Upper lobe of left lung (tissue), 4 donors: ENCODE measurements at regions not wholly inside any gene's neighbourhood (a gene's known extent, or its start where the extent isn't known, plus 50 kb on each side); places are given as distances from the start of the nearest gene placed in this dataset.

Source experiments
- EP300 ChIP-seq, 4 donors: sonication (generic); formaldehyde crosslinking; IDR thresholded peaks; one replicate each; pipeline ENCODE4 v1.5.1; 2017; ENCODE audit warnings: antibody characterized with exemption in 4 of 4, control low read depth in 2 of 4
- TF ChIP-seq, protein P1 (sequence below), 6 experiments: fragments of 450-650 bp in 4 of 6; fragments of 200-600 bp in 2 of 6; sonication (generic) in 2 of 6; IDR thresholded peaks; one replicate each; pipeline ENCODE4 v1.5.1; 2016 to 2019; ENCODE audit warnings: antibody characterized with exemption in 6 of 6

GRCh38 chr15:95522533-95522932 lies 808.0 kb upstream of the NR2F2 start:
- TF ChIP-seq EP300 (IDR thresholded peaks at IDR 0.05) = no peak
- TF ChIP-seq, protein P1, sequence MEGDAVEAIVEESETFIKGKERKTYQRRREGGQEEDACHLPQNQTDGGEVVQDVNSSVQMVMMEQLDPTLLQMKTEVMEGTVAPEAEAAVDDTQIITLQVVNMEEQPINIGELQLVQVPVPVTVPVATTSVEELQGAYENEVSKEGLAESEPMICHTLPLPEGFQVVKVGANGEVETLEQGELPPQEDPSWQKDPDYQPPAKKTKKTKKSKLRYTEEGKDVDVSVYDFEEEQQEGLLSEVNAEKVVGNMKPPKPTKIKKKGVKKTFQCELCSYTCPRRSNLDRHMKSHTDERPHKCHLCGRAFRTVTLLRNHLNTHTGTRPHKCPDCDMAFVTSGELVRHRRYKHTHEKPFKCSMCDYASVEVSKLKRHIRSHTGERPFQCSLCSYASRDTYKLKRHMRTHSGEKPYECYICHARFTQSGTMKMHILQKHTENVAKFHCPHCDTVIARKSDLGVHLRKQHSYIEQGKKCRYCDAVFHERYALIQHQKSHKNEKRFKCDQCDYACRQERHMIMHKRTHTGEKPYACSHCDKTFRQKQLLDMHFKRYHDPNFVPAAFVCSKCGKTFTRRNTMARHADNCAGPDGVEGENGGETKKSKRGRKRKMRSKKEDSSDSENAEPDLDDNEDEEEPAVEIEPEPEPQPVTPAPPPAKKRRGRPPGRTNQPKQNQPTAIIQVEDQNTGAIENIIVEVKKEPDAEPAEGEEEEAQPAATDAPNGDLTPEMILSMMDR (IDR thresholded peaks at IDR 0.05) = no peak
